NCI-H345 treated with DMSO at 0.1 percent for 48 hours (cell line): ENCODE measurements at regions not wholly inside any gene's neighbourhood (a gene's known extent, or its start where the extent isn't known, plus 50 kb on each side); places are given as distances from the start of the nearest gene placed in this dataset.

ENCODE experiments used
- DNase-seq: peaks from one replicate; lab custom pipeline; 2025; ENCODE audit not compliant: unreplicated experiment; lab: John Stamatoyannopoulos, UW

- no peak for DNase-seq
These were observed 447.5 kb downstream of the BCL11A start for GRCh38 chr2:60105906-60106305.

GRCh38 chr2:60104514-60105505, 448.6 kb downstream of the BCL11A start:
- DNase-seq = no peak

GRCh38 chr2:60100034-60100433, 453.4 kb downstream of the BCL11A start:
- DNase-seq = no peak

- DNase-seq = no peak
These were observed 454.5 kb downstream of the BCL11A start for GRCh38 chr2:60098996-60099395.

GRCh38 chr2:60097298-60097697, 456.2 kb downstream of the BCL11A start:
- DNase-seq = no peak

- no peak for DNase-seq
These were observed 456.9 kb downstream of the BCL11A start for GRCh38 chr2:60096556-60096955.

- DNase-seq = no peak
These were observed 457.6 kb downstream of the BCL11A start for GRCh38 chr2:60095903-60096302.

- no peak for DNase-seq
These were observed 458.1 kb downstream of the BCL11A start for GRCh38 chr2:60095202-60095815.

GRCh38 chr2:60094450-60094929, 459.0 kb downstream of the BCL11A start:
- DNase-seq = peak; percentile 25

- DNase-seq = no peak
These were observed 460.7 kb downstream of the BCL11A start for GRCh38 chr2:60092781-60093180.

- DNase-seq = no peak
These were observed 461.6 kb downstream of the BCL11A start for GRCh38 chr2:60091894-60092293.

GRCh38 chr2:60091266-60091665, 462.2 kb downstream of the BCL11A start:
- no peak for DNase-seq

GRCh38 chr2:60079562-60079961, 473.9 kb downstream of the BCL11A start:
- no peak for DNase-seq

- no peak for DNase-seq
These were observed 478.4 kb downstream of the BCL11A start for GRCh38 chr2:60075048-60075447.

GRCh38 chr2:60073201-60073600, 480.3 kb downstream of the BCL11A start:
- DNase-seq = no peak

GRCh38 chr2:60072609-60073008, 480.8 kb downstream of the BCL11A start:
- no peak for DNase-seq

- DNase-seq = no peak
These were observed 482.0 kb downstream of the BCL11A start for GRCh38 chr2:60071490-60071831.

- DNase-seq = no peak
These were observed 482.5 kb downstream of the BCL11A start for GRCh38 chr2:60070736-60071489.

GRCh38 chr2:60070196-60070595, 483.3 kb downstream of the BCL11A start:
- DNase-seq = no peak

GRCh38 chr2:60068755-60069154, 484.7 kb downstream of the BCL11A start:
- DNase-seq = no peak

GRCh38 chr2:60067006-60067405, 486.4 kb downstream of the BCL11A start:
- DNase-seq = no peak
